Muscle of back (tissue), 3 donors: ENCODE measurements at regions not wholly inside any gene's neighbourhood (a gene's known extent, or its start where the extent isn't known, plus 50 kb on each side); places are given as distances from the start of the nearest gene placed in this dataset.

Experiments used
- DNase-seq, 3 donors: peaks; one replicate each; pipeline versions ENCODE4 v3.0.0 to v3.0.0-alpha.2; 2013

DNA sequence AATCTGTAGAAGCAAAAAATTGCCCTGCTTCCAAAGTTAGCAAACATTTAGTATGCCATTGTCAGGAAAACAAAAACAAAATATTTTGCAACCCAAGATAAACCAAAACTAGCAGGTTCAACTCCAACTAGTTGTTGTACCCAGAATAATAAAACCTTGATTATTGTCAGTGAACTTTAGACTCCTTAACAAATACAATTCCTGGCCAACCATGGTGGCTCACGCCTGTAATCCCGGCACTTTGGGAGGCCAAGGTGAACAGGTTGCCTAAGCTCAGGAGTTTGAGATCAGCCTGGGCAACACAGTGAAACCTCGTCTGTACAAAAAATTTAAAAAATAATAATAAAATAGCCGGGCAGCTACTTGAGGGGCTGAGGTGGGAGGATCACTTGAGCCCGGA, 53.6 kb upstream of the EPCAM start:
- DNase-seq = no peak

GRCh38 chr2:47313728-47314127, 55.4 kb upstream of the EPCAM start:
- no peak for DNase-seq

DNA sequence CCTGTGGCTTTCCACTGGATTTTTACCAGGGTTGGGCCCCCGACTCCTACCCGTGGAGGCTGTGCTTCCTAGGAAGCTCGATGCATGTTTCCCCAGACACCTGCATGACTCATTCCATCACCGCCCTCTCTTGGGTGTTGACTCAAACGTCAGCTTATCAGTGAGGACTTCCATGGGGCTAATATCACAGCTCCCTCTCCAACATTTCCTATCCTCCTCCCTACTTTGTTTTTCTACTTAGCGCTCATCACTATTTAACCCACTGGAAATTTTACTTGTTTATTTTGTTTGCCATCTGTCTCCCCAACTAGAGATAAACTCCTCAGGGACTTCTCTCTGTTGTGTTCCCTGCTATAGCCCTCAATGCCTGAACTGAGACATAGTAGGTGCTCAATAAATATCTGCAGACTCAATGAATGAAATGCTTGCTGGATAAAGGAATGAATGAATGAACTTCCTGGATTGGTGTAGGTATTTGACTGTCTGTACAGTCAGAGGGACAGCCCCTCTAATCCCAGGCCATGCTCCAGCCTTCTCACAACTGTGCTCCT, 55.9 kb upstream of the EPCAM start:
- DNase-seq = no peak

- no peak for DNase-seq
Measured at GRCh38 chr2:47312491-47312850, 56.6 kb upstream of the EPCAM start.

DNA sequence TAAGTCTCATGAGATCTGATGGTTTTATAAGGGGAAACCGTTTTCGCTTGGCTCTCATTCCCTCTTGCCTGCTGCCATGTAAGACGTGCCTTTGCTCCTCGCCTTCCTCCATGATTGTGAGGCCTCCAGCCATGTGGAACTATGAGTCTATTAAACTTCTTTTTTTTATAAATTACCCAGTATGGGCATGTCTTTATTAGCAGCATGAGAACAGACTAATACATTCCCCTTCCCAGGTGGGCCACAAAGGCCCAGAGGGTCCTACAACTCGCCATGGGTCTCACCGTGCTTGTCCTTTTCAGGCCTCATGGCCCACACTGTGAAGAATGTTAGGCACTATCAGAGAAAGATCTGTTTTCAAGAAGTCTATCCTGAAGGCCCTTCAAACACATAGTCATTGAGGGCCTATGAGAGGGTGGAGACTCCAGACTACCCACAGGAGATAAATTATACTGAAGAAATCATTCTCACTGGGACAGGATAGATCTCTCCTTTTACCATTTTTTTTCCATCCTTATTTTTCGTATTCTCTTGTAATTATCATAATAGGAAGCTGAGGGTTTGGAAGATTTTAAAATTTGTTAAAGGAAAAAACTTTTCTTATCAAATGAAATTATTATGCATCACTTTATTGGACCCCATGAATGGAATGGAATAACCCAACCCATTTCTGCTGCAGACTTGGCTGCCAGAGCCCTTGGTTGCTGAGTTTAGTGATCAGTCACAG, 57.2 kb upstream of the EPCAM start:
- DNase-seq = no peak

- DNase-seq = no peak
Measured at GRCh38 chr2:47310801-47311560, 58.1 kb upstream of the EPCAM start.

DNA sequence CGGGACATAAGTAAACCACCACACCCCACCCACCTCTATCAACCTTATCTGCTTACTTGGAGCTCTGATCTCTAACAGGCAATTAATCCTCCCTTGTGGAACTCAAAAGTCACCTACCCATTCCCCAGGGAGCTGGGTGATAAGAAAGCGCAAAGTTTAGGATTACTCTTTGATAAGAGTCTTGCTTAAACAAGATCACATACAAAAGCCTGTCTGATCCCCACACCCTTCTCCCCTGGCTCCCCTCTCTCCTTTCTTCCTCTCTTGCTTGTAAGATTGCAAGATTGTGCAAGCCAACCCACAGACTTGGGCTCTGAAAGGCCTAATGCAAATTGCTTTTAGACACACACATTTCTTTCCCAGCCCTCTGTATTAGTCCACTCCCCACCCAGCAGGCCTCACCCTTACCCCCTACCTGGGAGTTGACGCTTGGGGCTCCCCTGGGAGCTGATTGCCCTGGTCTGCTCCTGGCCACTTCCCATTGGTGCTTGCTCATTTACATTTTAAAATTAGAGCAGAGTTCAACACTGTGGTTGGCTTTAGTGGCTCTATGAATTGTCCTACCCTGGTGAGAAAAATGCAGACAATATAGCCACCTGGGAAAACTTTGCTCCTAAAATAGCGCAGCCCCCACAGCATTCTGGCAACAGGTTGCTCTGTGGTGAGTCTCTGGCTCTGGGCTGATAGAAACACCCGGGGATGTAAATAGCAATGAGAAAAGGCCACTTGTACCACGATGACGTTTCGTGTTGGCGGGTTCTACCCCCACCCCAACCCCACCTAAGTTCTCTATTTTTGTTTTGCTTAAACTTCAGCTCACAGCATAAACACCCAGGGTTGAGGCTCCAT, 58.9 kb upstream of the EPCAM start:
- no peak for DNase-seq

GRCh38 chr2:47309472-47309951, 59.6 kb upstream of the EPCAM start:
- no peak for DNase-seq

DNA sequence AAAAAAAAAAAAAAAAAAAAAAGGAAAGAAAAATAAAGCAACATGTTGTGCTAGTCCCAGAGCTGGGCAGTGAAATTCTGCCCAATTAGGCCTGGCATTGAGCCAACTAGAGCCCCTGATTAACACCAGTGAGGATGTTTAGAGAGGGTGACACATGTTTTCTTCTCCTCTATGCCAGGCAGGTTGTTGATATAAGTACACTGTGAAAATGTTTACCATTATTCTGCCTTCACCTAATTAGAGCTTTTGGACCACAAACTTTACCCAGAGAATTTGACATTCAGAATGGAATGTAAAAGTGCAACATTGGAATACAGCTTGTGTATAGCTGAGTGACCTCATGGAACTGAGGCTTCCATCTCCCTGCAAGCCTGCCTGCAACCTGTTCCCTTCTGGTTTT, 62.0 kb upstream of the EPCAM start:
- DNase-seq = no peak

DNA sequence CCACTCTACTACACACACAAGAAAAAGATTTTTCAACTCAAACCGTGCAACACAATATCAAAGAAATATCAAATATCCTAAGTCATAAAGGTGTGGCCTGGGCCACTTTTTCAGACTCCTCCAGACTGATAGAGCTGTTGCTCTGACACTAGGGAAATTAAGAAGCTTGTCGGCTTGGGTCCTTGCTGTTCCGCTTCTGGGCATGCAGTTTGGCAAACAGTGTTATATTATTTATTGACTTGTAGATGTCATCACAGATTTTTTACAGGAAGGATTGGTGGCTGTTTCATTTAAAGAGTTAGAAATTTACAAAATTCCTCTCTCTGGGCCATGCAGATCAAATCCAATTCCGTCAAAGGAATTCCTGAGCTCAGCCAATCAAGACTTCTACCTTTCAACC, 64.5 kb upstream of the EPCAM start:
- no peak for DNase-seq

DNA sequence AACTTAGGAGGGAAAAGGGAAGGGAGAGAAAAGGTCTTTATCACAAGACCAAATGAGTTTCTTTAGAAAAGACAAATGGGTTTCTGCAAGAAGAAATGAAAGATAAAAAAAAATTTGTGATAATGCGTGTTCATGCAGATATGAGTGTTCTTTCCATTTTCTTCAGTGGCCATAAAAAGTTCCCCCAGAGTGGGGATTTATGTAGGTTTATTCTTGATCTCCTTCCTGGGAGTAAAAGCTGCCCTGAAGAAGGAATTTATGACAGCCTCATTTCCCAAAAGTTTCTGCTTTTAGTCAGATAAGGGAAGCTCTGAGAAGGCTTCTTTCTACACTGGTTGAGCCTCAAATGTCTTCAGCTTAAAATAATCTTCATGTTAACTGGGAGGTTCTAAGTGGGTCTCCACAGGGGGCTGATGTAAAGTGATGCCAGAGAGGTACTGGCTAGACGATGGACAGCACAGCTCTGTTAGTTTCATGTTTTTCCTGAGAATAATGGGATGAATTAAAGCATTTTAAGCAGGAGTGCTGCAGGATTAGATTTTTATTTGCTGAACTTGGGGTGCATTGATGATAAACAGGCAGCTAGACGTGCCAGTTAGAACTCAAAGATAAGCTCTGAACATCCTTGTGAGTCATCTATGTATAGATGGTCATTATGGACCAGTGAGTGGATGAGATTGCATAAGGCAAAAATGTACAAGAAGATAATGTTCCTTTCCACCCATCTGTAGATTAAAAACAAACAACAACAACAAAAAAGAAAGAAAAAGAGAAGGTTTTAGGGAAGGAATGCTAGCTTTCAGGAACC, 65.6 kb upstream of the EPCAM start:
- DNase-seq = no peak

DNA sequence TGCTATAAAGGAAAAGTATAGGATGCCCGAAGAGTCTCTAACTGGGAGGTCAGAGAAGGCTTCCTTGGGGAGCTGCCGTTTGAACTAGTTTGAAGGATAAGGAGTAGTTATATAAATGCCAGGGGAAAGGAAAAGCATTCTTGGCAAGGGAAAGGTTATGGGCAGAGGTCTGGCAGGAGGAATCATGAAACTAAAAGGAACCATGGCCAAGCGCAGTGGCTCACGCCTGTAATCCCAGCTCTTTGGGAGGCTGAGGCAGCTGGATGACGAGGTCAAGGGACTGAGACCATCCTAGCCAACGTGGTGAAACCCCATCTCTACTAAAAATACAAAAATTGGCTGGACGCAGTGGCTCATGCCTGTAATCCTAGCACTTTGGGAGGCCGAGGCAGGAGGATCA, 66.8 kb upstream of the EPCAM start:
- no peak for DNase-seq

DNA sequence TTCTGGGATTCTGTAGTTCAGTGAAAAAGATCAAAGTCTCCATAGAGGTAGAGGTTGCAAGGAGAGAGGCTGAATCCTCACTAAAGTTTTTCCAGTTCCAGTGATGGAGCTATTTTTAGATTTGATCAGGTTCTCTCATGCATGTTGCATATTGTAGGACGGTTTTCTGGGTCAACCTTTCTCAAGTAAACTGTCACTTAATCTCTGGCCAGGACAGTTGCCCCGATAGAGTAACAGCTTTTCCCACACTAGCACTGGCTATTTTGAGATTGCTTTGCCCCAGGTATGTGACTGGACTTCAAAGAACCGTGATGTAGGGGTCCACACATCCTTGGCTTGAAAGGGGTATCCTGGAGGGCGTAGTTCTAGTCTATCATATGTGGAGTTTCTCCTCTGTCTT, 67.4 kb upstream of the EPCAM start:
- no peak for DNase-seq

- no peak for DNase-seq
Measured at GRCh38 chr2:47301277-47301618, 67.9 kb upstream of the EPCAM start.

DNA sequence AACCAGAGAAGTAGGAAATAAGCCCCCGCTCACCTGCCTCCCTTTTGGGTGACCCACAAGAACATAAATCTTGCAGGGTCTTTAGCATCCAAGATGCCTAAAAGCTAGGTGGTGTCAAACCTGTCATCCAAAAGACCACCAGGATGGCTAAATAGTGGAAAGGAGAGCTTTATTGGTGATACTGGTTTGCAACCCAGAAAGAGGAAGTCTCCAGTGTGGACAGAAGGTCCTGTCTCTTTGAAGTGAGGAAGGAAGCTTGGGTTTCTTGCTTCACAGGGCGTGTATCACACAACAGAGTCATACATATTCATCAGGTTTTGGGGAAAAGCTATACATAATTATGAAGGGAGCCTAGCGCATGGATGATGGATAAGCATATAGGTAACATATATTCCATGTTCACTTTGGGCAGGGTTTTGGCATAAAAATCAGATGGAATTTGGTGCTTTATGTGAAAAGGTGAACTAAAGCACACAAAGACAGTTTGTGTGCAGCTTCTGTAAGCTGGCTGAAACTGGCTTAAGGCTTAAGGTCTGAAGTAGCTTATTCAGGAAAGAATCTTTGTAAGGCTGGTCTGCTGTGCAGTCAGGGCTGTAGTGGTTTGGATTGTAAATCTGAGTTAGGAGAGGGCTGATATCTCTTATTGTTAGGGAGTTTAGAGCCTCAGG, 68.4 kb upstream of the EPCAM start:
- peak in 1 of 3 donors; percentile 30 for DNase-seq

DNA sequence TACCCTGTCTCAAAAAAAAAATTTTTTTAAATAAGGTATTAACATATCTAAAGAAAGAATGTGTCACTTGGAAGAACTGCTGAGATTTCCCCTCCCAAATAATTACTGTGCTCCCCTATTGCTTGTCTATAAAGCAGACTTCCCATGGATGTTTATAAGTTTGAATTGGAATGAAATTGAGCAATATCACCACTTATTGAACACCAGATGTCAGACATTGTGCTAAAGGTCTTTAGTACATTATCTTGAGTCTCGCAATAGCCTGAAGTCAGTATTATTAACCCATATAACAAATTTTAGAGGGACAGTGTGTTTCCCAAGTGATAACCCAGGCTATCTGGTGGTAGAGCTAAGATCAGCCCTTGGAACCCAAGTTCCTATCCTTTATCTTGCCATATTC, 69.0 kb upstream of the EPCAM start:
- DNase-seq = no peak

DNA sequence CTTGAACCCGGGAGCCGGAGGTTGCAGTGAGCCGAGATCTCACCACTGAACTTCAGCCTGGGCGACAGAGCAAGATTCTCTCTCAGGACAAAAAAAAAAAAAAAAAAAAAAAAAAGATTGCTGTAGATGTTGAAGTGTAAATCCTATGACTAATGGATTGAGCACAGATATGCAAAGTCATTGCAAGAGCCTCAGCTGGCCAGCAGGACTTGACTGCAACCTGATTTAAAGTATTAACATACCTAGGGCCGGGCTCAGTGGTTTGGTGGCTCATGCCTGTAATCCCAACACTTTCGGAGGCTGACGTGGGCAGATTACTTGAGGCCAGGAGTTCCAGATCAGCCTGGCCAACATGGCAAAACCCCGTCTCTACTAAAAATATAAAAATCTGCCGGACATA, 69.6 kb upstream of the EPCAM start:
- peak in 1 of 3 donors; percentile 46 for DNase-seq

DNA sequence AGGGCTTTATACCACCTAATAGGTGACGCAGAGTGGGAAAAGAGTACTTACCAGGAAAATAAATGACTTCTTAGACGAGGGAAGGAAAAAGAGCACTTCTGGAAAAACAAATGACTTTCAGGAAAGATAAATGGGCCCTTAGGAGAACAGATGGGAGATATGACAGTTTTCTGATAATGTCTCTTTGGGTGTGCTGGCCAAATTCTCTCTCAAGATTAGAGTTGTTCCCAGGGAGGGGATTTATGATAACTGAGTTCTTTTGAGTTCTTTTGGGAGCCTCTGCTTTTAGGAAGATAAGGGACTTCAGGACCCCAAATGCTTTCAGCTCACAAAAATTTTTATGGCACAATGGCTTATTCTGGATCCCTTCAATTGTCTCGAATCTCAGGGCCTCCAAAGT, 70.3 kb upstream of the EPCAM start:
- no peak for DNase-seq

GRCh38 chr2:47297767-47298425, 71.2 kb upstream of the EPCAM start:
- peak in 1 of 3 donors; percentile 28 for DNase-seq

DNA sequence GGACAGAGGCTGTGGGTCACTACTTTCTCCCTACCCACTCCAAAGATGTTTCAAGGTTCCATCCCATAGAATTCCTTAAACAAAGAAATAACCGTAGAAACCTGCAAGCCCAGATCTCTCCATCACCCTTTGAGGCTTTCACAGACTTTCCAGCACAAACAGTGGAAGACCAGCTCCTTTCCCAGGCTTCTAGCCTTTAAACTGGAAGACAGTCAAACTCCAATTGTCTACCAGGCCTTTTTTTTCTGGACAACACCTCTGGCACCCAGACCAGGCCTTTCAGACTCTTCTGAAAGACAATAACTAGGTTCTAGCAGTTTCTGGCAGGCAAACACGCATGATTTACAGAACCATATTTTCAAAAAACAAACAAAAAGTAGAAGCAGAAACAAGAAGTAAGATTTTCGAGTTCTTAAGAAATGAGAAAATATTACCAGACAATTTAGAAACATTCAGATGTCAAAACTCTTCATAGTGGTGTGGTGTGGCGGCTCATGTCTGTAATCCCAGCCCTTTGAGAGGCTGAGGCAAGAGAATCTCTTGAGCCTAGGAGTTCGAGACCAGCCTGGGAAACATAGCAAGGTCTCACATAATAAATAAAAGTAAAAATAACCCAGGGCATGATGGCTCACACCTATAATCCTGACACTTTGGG, 73.0 kb upstream of the EPCAM start:
- DNase-seq = no peak
